ENCODE measurements at regions not wholly inside any gene's neighbourhood (a gene's known extent, or its start where the extent isn't known, plus 50 kb on each side); places are given as distances from the start of the nearest gene placed in this dataset.
"Not testable (repeated sequence)": the region's sequence is repeated elsewhere in the genome, so short reads cannot be mapped to it uniquely, and the experiment has no call there.

DNA sequence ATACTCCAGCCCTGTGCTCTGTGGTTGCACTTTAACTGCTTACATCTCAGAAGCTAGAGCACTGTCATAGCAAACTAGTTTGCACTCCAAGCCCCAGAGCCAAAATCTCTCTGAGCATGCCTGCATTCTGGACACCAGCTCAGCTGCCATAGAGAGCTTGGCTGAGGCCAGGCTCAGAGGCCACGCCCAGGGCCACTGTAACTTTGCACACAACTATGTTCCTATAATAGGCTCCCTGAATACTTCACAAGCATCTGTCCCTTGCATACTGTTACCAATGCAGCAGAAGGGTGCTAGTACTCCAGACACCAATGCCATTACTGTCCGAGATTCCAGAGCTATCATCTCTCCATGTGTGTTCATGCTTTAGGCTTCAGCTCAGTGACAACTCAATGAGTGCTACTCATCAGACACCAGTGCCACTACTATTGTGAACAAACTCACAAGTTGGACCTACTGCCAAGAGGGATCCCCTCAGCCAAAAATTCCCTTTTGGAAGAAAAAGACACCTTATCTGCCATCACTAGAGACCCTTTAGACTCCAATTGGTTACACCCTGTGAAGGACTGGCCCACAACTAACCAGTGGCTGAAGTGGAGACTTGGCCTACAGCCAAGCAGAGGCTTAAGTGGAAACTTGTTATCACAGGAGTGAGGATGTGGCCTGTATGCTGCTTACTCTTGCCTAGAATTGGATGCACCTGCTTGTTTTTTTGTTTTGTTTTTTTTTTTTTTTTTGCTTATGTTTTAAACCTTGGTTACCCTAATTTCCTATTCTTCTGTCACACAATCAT is 211.6 kb upstream of the MAGI2 start:
- no peak for DNase-seq (ENCODE audit: low read depth in 4 of 4, low spot score in 3 of 4)

DNA sequence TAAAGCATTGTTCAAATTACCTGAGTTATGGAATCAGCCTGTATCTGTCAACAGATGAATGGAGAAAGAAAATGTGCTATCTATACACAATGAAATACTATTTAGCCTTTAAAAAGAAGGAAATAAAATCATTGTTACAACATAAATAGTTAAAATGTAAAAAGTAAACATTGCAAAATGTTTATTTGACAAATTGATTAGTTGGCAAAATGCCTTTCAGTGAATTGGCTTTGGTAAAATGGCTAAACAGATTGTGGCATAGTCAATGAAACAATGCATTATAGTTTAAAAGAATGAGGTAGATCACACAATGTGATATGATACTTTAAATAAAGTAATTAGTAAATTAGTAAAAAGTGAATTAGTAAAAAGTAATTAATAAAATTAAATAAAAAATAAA is 204.8 kb upstream of the MAGI2 start:
- DNase-seq (ENCODE audit: low read depth in 4 of 4, low spot score in 3 of 4), result no peak

DNA sequence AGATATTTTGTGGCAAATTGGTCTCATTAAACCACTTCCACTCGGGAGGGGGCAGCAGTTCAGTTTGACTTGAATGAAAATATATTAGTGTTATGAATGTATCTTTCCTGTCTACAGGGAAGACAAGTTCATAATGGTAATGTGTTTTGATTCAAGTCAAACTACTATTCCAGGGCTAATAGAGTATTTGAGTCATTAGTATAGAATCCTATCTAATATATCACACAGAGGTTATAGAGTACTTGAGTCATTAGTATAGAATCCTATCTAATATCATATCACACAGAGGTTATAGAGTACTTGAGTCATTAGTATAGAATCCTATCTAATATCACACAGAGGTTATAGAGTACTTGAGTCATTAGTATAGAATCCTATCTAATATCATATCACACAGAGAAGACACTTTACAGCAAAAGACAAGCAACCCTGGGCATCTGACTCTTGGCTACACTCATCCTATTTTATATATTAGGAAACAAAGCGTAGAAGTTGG is 199.7 kb upstream of the MAGI2 start:
- no peak for DNase-seq (ENCODE audit: low read depth in 4 of 4, low spot score in 3 of 4)

DNA sequence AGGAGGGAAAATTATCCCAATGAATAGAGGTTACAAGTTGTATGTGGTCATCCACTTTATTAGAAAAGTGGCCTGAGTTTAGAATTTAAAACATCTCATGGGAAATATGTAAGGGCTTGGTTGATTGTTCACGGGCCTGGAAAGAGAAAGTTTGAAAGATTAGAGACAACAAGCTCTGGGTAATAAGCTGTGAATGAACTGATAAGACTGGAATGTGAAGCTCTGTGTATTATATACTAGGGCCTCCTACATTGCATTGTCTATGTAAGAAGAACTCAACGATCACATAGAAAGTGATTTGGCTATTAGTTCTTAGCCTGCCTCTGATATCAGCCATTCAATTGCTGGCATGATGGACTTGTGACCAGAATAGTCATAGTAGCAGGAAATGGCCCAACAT is 199.2 kb upstream of the MAGI2 start:
- DNase-seq (ENCODE audit: low read depth in 4 of 4, low spot score in 3 of 4), result no peak

DNA sequence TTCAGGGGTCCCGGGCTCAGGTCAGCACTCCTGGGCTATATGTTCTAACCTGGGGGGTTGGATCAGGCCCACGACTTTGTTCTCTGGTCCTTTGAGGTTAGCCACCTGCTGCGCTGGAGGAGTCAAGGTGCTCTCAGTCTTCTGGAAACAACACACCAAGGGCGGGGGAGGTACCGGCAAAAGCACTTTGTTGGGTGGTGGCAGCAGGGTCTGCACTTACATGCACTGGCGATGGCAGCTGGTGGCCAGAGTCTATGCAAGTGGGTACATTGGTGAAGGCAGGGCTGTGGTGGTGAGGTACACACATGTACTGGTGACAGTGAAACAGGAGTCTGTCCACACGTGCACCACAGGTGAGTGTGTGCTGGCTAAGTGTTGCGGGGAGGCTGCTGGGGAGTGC is 194.2 kb upstream of the MAGI2 start:
- no peak for DNase-seq (ENCODE audit: low read depth in 4 of 4, low spot score in 3 of 4)

DNA sequence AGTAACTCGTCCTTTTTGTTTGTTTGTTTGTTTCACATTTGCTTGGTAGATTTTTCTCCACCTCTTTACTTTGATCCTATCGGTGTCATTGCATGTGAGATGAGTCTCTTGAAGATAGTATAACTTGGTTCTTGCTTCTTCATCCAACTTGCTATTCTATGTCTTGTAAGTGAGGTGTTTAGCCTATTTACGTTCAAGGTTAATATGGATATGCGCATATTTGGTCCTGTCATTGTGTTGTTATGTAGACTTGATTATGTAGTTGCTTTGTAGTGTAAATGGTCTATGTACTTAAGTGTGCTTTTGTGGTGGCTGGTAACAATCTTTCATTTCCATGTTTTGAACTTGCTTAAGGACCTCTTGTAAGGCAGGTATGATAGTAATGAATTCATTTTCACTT is 192.8 kb upstream of the MAGI2 start:
- no peak for DNase-seq (ENCODE audit: low read depth in 4 of 4, low spot score in 3 of 4)

DNA sequence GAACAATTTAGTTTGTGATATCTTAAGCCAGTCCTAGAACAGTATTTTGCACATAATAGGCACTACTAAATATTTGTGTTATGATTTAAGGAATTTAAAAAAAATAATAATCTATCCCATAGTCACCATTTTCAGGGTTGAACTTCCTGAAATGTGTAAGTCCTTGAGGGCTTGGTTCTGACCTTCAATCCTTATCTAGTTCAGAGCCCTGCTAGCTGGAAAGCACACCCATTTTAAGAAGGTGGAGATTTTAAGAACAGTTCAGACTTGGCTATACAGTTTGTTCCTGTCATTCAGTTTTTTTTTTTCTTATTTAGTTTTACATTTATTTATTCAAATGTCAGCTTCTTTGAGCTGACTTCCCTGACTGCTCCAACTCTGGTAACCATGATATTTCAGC is 183.4 kb upstream of the MAGI2 start:
- DNase-seq (ENCODE audit: low read depth in 4 of 4, low spot score in 3 of 4), result no peak

DNA sequence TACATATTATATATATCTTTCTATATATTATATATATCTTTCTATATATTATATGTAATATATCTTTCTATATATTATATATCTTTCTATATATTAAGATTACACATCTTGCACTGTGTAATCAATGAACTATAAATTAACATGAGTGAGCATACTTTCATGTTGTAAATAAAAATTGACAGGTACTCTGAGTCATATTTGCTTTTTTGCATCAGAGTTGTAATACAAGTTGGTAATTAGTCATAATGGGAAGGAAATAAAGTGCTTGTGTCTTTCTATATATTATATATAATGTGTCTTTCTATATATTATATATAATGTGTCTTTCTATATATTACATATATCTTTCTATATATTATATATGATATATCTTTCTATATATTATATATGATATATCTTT is 172.5 kb upstream of the MAGI2 start:
- DNase-seq (ENCODE audit: low read depth in 4 of 4, low spot score in 3 of 4), result not testable (repeated sequence)

DNA sequence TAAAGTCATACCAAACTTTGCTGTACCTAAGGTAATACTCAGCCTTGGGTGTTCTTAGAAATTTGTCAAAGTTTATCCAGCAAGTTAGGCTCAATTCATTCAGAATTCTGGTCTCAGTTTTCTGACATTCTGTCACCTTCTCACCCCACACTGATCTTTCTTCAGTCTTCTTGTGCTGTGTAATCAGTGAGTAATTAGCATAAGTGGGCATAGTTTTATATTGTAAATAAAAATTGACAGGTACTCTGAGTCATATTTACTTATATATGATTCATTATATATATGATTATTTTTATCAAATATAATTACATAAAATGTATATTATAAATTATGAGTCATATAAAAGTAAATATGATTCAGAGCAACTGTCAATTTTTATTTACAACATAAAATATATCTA is 170.9 kb upstream of the MAGI2 start:
- no peak for DNase-seq (ENCODE audit: low read depth in 4 of 4, low spot score in 3 of 4)

DNA sequence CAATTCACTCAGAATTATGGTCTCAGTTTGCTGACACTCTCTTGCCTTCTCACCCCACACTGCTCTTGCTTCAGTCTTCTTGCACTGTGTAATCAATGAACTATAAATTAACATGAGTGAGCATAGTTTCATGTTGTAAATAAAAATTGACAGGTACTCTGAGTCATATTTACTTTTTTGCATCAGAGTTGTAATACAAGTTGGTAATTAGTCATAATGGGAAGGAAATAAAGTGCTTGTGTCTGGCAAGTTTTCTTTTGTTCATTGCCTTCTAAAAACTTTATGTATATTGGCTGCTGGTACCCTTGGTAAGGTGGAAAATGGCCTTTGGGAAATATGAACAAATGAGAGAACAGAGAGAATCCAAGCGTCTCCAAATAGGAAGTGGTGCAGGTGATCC is 169.3 kb upstream of the MAGI2 start:
- no peak for DNase-seq (ENCODE audit: low read depth in 4 of 4, low spot score in 3 of 4)

DNA sequence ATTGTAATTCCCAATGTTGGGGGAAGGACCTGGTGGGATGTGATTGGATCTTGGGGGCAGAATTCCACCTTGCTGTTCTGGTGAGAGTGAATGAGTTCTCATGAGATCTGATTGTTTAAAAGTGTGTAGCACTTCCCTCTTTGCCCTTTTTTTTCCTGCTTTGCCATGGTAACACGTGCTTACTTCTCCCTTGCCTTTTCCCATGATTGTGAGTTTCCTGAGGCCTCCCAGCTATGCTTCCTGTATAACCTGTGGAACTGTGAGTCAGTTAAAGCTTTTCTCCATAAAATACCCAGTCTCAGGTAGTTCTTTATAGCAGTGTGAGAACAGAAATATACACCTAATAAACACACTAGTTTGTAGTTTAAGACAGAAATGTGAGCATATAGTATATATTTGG is 166.8 kb upstream of the MAGI2 start:
- DNase-seq (ENCODE audit: low read depth in 4 of 4, low spot score in 3 of 4), result no peak

DNA sequence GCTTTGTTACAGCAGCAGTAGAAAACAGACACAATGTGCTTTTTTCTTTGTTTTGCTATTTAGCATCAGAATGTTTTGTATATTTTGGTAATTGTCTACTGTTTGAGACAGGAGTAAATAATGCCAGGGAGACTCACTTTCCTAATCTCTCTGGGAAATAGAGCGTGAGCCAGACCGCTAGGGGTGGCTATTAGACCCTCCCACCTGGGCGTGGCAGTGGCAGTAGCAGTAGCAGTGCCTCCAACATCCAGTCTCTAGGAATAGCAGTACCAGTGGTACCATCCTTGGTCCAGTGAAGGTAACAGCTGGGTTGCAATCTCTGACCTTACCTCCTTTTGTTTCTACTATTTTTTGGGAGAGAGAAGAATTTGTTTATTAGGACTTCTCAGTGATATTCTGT is 165.7 kb upstream of the MAGI2 start:
- DNase-seq (ENCODE audit: low read depth in 4 of 4, low spot score in 3 of 4), result no peak

DNA sequence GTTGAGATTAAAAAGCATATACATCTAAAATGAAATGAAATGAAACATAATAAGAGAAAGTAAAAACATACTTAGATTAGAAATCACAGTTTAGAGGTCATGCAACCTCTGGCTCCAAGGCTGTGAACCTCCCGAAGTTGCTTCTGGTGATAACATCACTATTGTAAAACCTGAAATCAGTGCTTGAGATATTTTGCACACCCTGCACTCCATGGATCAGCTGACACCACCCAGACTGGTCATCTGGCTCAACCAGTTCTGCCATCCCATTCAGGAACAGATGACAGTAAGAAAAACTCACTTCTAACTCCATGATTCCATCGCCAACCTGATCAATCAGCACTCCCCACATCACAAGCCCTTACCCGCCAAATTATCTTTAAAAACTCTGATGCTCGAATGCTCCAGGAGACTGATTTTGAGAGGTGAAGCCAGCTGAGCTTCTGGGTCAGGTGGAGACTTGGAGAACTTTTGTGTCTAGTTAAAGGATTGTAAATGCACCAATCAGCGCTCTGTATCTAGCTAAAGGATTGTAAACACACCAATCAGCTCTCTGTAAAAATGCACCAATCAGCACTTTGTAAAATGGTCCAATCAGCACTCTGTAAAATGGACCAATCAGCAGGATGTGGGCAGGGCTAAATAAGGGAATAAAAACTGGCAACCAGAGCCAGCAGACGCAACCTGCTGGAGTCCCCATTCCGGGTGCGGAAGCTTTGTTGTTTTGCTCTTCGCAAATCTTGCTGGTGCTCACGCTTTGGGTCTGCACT is 162.6 kb upstream of the MAGI2 start:
- DNase-seq (ENCODE audit: low read depth in 4 of 4, low spot score in 3 of 4), result no peak

DNA sequence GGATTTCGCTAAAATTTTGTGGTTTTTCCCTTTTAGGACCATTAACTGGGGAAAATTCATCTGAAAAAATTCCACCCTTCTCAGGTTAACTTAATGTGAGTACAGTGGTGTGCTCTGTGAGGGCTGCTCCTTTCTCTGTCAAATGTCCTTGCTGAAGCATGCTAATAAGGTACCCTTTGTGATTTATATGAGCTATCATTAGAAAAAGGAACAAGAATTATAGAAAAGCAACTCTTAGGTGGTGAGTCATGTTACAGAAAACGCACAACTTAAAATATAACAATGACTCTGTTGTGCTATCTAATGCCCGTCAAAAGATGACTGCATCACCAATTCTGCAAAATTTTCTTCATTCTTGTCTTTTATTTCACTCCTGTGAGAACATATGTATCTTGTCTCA is 162.0 kb upstream of the MAGI2 start:
- no peak for DNase-seq (ENCODE audit: low read depth in 4 of 4, low spot score in 3 of 4)

DNA sequence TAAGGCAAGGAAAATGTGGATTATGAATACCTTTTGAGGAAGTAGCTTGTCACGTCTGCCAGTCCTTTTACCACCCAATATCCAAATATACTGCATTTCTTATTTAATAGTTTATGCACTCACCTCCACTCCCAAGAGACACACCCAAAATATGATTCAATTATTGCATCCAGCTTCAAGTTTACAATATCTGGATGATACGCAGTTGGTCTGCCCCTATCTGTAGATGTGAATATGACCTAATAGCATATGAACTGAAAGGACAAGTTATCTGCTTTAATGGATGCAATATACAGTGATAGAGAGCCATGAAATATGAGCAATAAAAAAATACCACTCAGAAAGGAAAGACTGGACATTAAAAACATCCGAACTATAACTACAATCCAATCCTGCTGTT is 159.4 kb upstream of the MAGI2 start:
- DNase-seq (ENCODE audit: low read depth in 4 of 4, low spot score in 3 of 4), result no peak

DNA sequence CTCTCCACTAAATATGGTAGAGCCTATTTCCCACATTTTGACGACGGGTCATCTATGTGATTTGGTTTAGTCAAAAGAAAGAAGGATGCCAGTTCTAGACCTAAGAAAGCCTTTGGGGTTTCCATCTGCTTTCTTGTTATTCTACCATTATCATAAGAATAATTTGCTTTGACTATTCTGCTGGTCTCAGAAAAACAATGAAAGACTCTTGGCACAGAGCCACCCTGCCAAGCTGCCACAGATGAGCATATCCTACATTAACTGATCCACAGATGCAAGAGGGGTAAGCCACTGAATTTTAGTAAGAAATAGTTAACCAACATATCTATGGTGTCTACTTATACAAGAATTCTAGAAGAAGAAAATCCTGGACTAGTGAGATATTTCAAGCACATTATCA is 158.6 kb upstream of the MAGI2 start:
- DNase-seq (ENCODE audit: low read depth in 4 of 4, low spot score in 3 of 4), result no peak

DNA sequence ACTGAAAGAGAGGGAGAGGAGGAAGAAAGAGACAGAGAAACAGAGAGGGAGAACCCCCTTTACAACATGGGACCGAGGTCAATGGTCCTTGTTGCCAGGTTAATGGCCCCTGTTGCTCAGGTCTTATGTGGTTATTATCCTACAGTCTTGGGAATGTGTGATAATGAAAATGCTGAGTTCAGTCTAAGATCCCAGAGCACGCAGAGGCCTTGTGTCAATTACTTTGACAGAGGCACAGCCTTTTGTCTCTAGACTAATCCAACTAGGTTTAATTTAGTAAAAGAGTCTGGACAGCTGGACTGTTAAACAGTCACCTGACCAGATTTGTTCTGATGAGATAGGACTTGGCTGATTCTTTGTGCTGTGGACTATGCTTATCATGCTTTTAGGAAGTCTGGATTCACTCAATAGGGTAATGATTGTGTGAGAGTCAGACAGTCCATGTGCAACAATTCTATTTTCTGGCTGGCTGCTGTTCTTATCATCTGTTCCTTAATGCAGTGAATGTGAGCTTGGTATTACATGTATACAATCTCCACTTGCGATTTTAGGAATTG is 157.4 kb upstream of the MAGI2 start:
- no peak for DNase-seq (ENCODE audit: low read depth in 4 of 4, low spot score in 3 of 4)

DNA sequence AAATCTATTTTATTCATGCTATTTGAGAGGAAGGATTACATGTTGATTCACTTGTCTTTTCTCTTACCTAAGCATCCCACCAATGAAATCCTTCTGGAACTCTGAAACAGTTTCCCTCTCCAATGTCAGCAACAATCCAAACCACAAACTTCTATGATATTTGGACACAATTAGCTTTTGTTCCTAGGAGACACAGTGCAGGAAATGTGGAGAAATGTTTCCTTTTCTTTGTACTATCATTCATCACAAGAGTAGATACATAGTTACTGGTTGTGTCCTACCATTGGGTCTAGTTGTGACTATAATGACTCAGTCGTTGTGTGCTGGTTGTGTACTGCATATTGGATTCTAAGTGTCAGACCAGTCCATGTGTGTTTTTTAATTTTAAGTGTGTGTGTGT is 156.8 kb upstream of the MAGI2 start:
- DNase-seq (ENCODE audit: low read depth in 4 of 4, low spot score in 3 of 4), result no peak

DNA sequence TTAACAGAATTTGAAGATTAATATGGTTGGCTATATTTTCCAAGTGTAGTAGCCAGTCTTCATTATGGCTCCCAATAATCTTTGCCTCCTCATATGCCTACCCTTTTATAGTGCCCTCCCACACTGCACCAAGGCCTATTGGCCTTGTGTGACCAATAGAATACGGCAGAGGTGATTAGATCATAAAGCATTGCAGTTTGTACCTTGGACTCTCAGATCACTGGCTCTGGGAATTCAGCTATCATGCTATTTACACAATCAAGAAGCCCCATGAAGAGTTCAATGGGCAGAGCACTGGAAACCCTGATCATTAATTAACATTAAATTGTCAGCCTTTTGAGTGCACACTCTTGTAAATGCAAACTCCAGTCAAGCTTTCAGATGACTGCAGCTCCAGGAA is 154.5 kb upstream of the MAGI2 start:
- DNase-seq (ENCODE audit: low read depth in 4 of 4, low spot score in 3 of 4), result no peak

DNA sequence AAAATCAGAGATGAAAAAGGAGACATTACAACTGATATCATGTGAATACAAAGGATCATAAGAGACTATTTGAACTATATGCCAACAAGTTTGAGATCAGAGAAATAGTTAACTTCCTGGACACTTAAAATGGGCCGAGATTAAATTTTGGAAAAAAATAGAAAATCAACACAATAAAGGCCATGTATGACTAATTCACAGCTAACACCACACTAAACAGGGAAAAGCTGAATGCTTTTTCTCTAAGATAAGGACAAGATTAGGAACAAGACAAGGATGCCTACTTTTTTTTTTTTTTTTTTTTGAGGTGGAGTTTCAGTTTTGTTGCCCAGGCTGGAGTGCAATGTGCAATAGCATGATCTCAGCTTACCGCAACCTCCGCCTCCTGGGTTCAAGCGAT is 151.4 kb upstream of the MAGI2 start:
- DNase-seq (ENCODE audit: low read depth in 4 of 4, low spot score in 3 of 4), result no peak

DNA sequence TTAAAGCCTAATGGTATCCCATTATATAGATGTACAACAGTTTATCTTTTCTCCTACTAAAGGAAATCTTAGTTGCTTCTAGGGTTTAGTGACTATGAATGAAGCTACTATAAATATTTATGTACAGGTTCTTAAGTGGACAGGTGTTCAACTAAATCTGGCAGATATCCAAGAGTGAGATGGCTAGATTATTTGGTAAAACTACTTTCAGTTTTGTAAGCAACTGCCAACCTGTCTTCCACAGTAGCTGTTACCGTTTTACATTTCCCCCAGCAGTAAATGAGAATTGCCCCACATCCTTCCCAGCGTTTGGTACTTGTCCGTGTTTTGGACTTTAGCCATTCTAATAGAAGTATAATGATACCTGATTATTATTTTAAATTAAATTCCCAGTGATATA is 144.9 kb upstream of the MAGI2 start:
- DNase-seq (ENCODE audit: low read depth in 4 of 4, low spot score in 3 of 4), result no peak

DNA sequence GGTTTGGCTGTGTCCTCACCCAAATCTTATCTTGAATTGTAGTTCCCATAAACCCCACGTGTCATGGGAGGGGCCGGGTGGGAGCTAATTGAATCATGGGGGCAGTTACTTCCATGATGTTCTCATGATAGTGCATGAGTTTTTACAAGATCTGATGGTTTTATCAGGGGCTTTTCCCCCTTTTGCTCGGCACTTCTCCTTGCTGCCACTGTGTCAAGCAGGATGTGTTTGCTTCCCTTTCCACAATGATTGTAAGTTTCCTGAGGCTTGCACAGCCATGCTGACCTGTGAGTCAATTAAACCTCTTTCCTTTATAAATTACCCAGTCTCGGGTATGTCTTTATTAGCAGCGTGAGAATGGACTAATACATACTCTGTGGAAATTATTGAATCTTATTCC is 141.2 kb upstream of the MAGI2 start:
- not testable (repeated sequence) for DNase-seq (ENCODE audit: low read depth in 4 of 4, low spot score in 3 of 4)
